ENCODE measurements at regions not wholly inside any gene's neighbourhood (a gene's known extent, or its start where the extent isn't known, plus 50 kb on each side); places are given as distances from the start of the nearest gene placed in this dataset.

DNA sequence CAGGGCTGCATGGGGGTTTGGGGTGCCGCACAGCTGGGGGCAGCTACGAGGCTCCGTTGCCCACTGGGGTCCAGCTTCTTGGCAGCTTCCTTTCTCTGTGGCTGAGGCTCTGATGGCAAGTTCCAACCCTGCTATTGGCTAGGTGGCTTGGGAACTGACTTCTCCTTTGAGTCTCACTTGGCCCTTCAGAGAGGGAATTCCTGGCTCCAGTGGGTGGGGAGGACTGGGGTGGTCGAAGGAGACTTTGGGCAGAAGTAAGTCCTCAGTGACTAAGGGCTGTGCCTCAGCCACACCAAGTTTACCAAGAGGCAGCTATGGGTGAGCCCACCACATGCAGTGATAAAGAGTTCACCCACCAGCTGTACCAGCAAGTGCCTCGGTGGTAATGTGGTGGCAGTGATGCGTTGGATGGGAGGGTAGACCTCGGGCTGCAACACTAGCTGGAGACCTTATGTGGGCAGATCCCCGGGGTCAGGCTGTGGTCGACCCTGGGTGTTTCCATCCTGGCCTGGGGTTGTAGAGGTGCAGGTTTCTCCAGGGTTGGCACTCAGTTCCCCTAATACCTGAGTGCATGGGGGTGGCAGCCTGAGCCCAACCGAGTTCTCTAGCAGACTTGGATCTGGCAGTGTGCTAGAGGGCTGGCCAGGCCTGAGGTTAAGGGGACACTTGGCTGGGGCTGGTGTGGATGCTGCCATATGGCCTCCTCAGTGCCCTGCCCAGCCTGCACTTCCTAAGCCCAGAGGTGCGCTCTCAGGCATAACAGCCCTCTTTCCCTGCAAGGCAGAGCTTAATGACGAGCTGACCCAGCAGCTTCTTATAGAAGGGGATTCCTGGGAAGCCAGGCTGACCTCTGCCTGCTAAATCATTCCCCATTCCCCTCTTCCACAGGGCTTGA is 197.0 kb upstream of the CADM1 start:
- TF ChIP-seq HDAC2 (IDR thresholded peaks at IDR 0.05), result no peak
- no peak for ATAC-seq
- no peaks in the 10 kb centered on the region for H3K4me1 ChIP-seq
- no peak for DNase-seq (ENCODE audit: low read depth in 1 of 2, low spot score in 1 of 2)
- 34% methylated on average over 5 of the region's 12 CpGs for WGBS (ENCODE audit: missing lambda C conversion rate)
- no peaks in the 10 kb centered on the region for H3K9me3 ChIP-seq
- H3K27ac ChIP-seq, result no peak overlapping the region
- ChIA-PET CTCF (no interaction called here), POLR2A (no interaction called here)
- H3K4me2 ChIP-seq, result no peak overlapping the region
- no peak for FAIRE-seq
- H3K4me3 ChIP-seq, result no peak overlapping the region

DNA sequence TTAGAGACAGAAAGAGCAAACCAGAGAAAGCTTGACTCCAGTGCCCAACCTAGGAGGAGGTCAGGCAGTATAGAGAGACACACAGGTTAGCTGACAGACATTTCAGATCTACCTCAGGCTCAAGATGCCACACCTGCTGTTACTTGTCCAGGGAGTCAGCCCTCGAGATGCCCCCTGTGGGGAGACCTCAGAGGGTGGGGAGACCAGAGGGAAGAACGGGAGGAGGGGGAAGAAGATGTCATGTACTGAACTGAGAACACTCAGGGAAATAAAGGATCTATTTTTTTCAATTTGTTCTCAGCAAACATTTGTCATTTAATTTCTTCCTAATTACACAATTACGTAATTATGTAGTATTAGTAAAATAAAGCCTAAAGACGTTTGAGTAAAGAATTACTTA is 196.3 kb upstream of the CADM1 start:
- no peak overlapping the region for H3K4me2 ChIP-seq
- H3K27ac ChIP-seq, result no peak overlapping the region
- 19% methylated on average over 3 of the region's 4 CpGs for WGBS (ENCODE audit: missing lambda C conversion rate)
- no peak overlapping the region for H3K4me3 ChIP-seq
- TF ChIP-seq FOSB (CRISPR knock-in tag; IDR thresholded peaks at IDR 0.05), result no peak
- no peak for TF ChIP-seq ESRRA (IDR thresholded peaks at IDR 0.05; ENCODE audit: borderline replicate concordance, low read length)
- no peak for TF ChIP-seq CHD2 (IDR thresholded peaks at IDR 0.05; ENCODE audit: low read length, partially characterized antibody)
- ChIA-PET CTCF (no interaction called here), POLR2A (no interaction called here)
- no peaks in the 10 kb centered on the region for H3K9me3 ChIP-seq
- FAIRE-seq (no peak), DNase-seq (ENCODE audit: low read depth in 1 of 2, low spot score in 1 of 2) (no peak), ATAC-seq (no peak)
- no peaks in the 10 kb centered on the region for H3K4me1 ChIP-seq

DNA sequence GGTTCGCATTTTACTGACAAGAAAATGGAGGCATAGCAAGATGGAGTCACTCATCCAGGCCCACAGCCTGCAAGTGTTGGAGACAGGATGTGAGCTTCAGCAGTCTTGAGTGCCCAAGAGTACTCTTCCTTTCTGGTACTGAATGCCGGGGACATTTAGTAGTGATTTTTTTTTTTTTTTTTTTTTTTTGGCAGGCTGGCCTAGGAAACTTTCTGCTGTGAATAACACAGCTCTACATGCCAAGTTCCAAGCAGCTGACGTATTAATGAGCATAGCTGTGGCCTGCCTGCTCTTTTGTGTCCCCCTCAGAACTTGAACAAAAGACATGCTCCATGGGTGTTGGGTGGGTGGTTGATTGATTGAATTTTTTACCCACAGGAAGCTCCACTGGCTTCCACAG is 195.5 kb upstream of the CADM1 start:
- Histone ChIP-seq H3K9me3 (no peaks in the 10 kb centered on the region), H3K4me2 (no peak overlapping the region), H3K4me1 (no peaks in the 10 kb centered on the region), H3K4me3 (no peak overlapping the region), H3K27ac (no peak overlapping the region)
- ChIA-PET CTCF (no interaction called here), POLR2A (no interaction called here)
- no peak for FAIRE-seq
- TF ChIP-seq HOXA7 (CRISPR knock-in tag; IDR thresholded peaks at IDR 0.05), result no peak
- no peak for ATAC-seq
- DNase-seq (ENCODE audit: low read depth in 1 of 2, low spot score in 1 of 2), result no peak
- 53% methylated on average over 2 of the region's 3 CpGs for WGBS (ENCODE audit: missing lambda C conversion rate)

DNA sequence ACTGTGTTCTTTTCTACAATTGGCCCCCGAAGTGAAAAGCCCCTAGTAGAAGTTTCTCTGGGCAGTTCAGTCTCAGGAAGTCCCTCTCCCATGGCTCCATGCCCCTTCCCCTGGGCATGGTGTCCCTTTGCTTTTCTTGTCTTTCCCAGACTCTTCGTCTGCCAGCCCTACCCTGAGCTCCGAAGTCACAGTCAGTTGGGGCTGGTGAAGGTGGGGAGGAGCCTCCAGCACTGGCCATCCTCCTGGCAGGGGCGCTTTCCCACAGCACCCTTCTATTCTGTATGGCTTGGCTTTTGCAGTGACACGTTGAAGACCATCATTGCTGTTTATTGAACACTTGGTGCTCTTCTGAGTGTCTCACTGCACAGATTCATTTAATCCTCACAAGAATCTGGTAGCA is 195.1 kb upstream of the CADM1 start:
- H3K9me3 ChIP-seq, result no peaks in the 10 kb centered on the region
- 7% methylated on average over 4 of the region's 5 CpGs for WGBS (ENCODE audit: missing lambda C conversion rate)
- H3K4me1 ChIP-seq, result no peaks in the 10 kb centered on the region
- ATAC-seq, result no peak
- no peak for DNase-seq (ENCODE audit: low read depth in 1 of 2, low spot score in 1 of 2)
- no peak overlapping the region for H3K4me2 ChIP-seq
- FAIRE-seq, result no peak
- no peak for TF ChIP-seq FOSB (CRISPR knock-in tag; IDR thresholded peaks at IDR 0.05)
- TF ChIP-seq ZFP36 (IDR thresholded peaks at IDR 0.05; ENCODE audit: borderline replicate concordance, partially characterized antibody), result no peak
- TF ChIP-seq CHD2 (IDR thresholded peaks at IDR 0.05; ENCODE audit: low read length, partially characterized antibody), result no peak
- TF ChIP-seq, protein P1, sequence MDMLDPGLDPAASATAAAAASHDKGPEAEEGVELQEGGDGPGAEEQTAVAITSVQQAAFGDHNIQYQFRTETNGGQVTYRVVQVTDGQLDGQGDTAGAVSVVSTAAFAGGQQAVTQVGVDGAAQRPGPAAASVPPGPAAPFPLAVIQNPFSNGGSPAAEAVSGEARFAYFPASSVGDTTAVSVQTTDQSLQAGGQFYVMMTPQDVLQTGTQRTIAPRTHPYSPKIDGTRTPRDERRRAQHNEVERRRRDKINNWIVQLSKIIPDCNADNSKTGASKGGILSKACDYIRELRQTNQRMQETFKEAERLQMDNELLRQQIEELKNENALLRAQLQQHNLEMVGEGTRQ (IDR thresholded peaks at IDR 0.05), result no peak
- no peak for TF ChIP-seq NFE2L2 (conservative IDR thresholded peaks at IDR 0.05; ENCODE audit: low read length)
- TF ChIP-seq FOSL2 (IDR thresholded peaks at IDR 0.05), result no peak
- TF ChIP-seq FOSL2 (CRISPR knock-in tag; IDR thresholded peaks at IDR 0.05), result no peak
- no peak for TF ChIP-seq CBX2 (IDR thresholded peaks at IDR 0.05; ENCODE audit: borderline replicate concordance, low read depth)
- no peak for TF ChIP-seq CEBPB (IDR thresholded peaks at IDR 0.05)
- TF ChIP-seq, protein P2, sequence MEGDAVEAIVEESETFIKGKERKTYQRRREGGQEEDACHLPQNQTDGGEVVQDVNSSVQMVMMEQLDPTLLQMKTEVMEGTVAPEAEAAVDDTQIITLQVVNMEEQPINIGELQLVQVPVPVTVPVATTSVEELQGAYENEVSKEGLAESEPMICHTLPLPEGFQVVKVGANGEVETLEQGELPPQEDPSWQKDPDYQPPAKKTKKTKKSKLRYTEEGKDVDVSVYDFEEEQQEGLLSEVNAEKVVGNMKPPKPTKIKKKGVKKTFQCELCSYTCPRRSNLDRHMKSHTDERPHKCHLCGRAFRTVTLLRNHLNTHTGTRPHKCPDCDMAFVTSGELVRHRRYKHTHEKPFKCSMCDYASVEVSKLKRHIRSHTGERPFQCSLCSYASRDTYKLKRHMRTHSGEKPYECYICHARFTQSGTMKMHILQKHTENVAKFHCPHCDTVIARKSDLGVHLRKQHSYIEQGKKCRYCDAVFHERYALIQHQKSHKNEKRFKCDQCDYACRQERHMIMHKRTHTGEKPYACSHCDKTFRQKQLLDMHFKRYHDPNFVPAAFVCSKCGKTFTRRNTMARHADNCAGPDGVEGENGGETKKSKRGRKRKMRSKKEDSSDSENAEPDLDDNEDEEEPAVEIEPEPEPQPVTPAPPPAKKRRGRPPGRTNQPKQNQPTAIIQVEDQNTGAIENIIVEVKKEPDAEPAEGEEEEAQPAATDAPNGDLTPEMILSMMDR (IDR thresholded peaks at IDR 0.05), result no peak
- no peak for TF ChIP-seq MAFK (IDR thresholded peaks at IDR 0.05; ENCODE audit: partially characterized antibody)
- TF ChIP-seq, protein P3, sequence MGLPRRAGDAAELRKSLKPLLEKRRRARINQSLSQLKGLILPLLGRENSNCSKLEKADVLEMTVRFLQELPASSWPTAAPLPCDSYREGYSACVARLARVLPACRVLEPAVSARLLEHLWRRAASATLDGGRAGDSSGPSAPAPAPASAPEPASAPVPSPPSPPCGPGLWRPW (IDR thresholded peaks at IDR 0.05), result no peak
- TF ChIP-seq EHF (CRISPR knock-in tag; IDR thresholded peaks at IDR 0.05), result no peak
- TF ChIP-seq CBX8 (IDR thresholded peaks at IDR 0.05), result no peak
- TF ChIP-seq, protein P4, sequence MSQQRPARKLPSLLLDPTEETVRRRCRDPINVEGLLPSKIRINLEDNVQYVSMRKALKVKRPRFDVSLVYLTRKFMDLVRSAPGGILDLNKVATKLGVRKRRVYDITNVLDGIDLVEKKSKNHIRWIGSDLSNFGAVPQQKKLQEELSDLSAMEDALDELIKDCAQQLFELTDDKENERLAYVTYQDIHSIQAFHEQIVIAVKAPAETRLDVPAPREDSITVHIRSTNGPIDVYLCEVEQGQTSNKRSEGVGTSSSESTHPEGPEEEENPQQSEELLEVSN (IDR thresholded peaks at IDR 0.05; ENCODE audit: borderline replicate concordance, low read depth), result no peak
- TF ChIP-seq EHMT2 (IDR thresholded peaks at IDR 0.05; ENCODE audit: low read depth), result no peak
- no peak for TF ChIP-seq TFCP2L1 (CRISPR knock-in tag; IDR thresholded peaks at IDR 0.05)
- TF ChIP-seq RARB (CRISPR knock-in tag; IDR thresholded peaks at IDR 0.05), result no peak
- TF ChIP-seq HOXB5 (CRISPR knock-in tag; IDR thresholded peaks at IDR 0.05), result no peak
- no peak for TF ChIP-seq RNF2 (IDR thresholded peaks at IDR 0.05; ENCODE audit: borderline replicate concordance, low read depth)
- TF ChIP-seq SMC3 (IDR thresholded peaks at IDR 0.05), result no peak
- H3K4me3 ChIP-seq, result no peak overlapping the region
- CTCF ChIA-PET, result no interaction called here
- POLR2A ChIA-PET, result no interaction called here
- no peak overlapping the region for H3K27ac ChIP-seq
